22Rv1 (cell line): ENCODE measurements at regions not wholly inside any gene's neighbourhood (a gene's known extent, or its start where the extent isn't known, plus 50 kb on each side); places are given as distances from the start of the nearest gene placed in this dataset.

Experiments used
- CTCF ChIP-seq: fragments of 450-650 bp; IDR thresholded peaks from 2 replicates; pipeline ENCODE4 v1.5.1; 2017; ENCODE audit warnings: mild to moderate bottlenecking
- ZFX ChIP-seq: fragments of 450-650 bp; IDR thresholded peaks from 2 replicates; pipeline ENCODE4 v1.6.1; 2017; ENCODE audit warnings: antibody characterized with exemption, borderline replicate concordance

- TF ChIP-seq CTCF (no peak), ZFX (no peak)
Observed at GRCh38 chr3:117304681-117305080, 595.1 kb downstream of the TUSC7 start.
